ENCODE measurements at regions not wholly inside any gene's neighbourhood (a gene's known extent, or its start where the extent isn't known, plus 50 kb on each side); places are given as distances from the start of the nearest gene placed in this dataset.

DNA sequence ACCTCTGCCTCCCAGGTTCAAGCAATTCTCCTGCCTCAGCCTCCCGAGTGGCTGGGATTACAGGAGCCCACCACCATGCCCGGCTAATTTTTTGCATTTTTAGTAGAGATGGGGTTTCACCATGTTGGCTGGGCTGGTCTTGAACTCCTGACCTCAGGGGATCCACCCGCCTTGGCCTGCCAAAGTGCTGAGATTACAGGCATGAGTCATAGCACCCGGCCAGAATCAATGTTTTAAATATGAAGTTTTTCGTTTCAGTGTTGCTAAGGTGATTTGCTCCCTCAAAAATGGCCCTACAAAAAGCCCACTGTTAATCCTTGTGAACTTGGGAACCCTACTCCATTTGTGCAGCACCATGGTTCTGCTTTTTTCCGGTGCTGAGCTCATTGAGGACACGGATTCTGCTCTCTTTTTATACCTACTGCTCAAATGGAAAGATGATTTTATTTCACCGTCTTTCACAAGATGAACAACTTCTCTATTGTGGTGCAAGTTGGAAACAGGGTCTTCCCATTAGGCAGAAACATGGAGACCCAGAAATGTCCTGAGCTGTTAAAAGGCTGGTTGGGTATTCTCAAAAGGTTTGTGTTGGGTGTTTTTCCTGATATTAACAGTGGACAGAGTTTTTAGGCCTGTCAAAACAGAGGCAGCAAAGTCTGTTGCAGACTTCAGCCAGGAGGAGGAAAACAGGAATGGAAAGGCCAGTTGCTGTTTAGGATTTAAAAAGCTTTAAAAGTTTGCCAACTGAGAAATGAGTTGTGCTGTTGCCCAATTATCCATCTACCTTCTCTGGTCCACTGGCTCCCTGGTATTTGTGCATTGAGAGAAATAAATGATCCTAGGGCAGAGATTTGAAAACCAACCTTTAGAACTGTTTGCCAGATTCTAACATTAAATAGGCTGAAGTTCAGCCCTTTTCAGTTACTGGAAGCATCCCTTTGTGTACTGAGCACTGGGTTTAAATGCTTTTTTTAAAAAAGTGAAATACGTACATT is 85.8 kb downstream of the ATP23 start:
- Histone ChIP-seq H3K4me3 (replicated peaks; ENCODE audit: low read depth, low read length) (no peak overlapping the region), H3K36me3 (ENCODE audit: control insufficient read depth, insufficient read depth, low read length) (no peaks in the 10 kb centered on the region), H3K27me3 (replicated peaks; ENCODE audit: control insufficient read depth, insufficient read depth, low read length) (no peaks in the 10 kb centered on the region)
- TF ChIP-seq, protein P1, sequence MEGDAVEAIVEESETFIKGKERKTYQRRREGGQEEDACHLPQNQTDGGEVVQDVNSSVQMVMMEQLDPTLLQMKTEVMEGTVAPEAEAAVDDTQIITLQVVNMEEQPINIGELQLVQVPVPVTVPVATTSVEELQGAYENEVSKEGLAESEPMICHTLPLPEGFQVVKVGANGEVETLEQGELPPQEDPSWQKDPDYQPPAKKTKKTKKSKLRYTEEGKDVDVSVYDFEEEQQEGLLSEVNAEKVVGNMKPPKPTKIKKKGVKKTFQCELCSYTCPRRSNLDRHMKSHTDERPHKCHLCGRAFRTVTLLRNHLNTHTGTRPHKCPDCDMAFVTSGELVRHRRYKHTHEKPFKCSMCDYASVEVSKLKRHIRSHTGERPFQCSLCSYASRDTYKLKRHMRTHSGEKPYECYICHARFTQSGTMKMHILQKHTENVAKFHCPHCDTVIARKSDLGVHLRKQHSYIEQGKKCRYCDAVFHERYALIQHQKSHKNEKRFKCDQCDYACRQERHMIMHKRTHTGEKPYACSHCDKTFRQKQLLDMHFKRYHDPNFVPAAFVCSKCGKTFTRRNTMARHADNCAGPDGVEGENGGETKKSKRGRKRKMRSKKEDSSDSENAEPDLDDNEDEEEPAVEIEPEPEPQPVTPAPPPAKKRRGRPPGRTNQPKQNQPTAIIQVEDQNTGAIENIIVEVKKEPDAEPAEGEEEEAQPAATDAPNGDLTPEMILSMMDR (IDR thresholded peaks at IDR 0.05; ENCODE audit: insufficient read depth, low read length, poor library complexity, severe bottlenecking), result no peak
- no peak for DNase-seq (ENCODE audit: extremely low read depth, insufficient read length)

DNA sequence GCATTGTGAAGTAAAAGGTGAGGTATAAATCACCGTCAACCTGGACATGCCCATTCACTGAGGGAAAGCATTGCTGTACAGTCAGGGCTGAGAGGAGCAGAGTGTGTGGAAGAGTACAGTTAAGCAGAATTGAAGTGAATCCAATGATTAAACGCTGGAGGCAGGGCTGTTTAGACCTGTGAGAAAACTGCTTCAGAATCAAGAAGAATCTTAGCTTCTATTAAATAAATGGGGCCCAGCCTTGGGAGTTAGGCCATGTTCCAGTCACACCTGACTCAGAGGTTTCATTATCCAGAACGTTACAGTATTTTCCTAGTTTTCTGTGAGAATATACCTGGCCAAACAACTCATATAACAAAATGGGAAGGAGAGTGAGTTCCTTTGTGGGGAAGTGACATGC is 86.9 kb downstream of the ATP23 start:
- no peak for DNase-seq (ENCODE audit: extremely low read depth, insufficient read length)
- Histone ChIP-seq H3K27me3 (replicated peaks; ENCODE audit: control insufficient read depth, insufficient read depth, low read length) (no peaks in the 10 kb centered on the region), H3K36me3 (ENCODE audit: control insufficient read depth, insufficient read depth, low read length) (no peaks in the 10 kb centered on the region), H3K4me3 (replicated peaks; ENCODE audit: low read depth, low read length) (no peak overlapping the region)
- TF ChIP-seq, protein P1 (IDR thresholded peaks at IDR 0.05; ENCODE audit: insufficient read depth, low read length, poor library complexity, severe bottlenecking), result no peak

DNA sequence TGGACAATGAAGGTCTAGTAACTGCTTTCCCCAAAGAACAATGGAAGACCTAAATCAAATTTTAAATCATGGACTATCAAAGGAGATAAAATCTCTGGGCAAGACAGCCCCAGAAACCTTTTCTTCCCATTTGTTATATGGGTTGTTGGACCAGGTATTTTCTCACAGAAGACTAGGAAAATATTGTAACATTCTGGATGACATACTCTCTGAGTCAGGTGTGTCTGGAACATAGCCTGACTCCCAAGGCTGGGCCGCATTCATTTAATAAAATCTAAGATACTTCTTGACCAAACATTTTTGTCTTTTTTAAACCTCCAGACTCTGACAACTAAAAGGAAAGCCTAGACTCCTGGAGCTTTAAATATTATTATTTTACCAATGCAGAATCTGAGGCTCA is 87.9 kb downstream of the ATP23 start:
- Histone ChIP-seq H3K27me3 (replicated peaks; ENCODE audit: control insufficient read depth, insufficient read depth, low read length) (no peaks in the 10 kb centered on the region), H3K36me3 (ENCODE audit: control insufficient read depth, insufficient read depth, low read length) (no peaks in the 10 kb centered on the region), H3K4me3 (replicated peaks; ENCODE audit: low read depth, low read length) (no peak overlapping the region)
- no peak for DNase-seq (ENCODE audit: extremely low read depth, insufficient read length)
- TF ChIP-seq, protein P1 (IDR thresholded peaks at IDR 0.05; ENCODE audit: insufficient read depth, low read length, poor library complexity, severe bottlenecking), result no peak

- DNase-seq (ENCODE audit: extremely low read depth, insufficient read length), result no peak
These were observed 89.4 kb downstream of the ATP23 start for GRCh38 chr12:58030566-58031279.

DNA sequence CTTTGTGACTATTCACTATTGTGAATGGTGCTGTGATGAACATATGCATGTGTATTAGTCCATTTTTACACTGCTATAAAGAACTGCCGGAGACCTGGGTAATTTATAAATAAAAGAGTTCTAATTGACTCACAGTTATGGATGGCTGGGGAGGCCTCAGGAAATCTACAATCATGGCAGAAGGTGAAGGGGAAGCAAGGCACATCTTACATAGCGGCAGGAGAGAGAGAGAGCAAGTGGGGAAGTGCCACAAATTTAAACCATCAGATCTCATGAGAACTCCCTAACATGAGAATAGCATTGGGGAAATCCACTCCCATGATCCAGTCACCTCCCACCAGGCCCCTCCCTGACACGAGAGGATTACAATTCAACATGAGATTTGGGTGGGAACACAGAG is 90.8 kb downstream of the ATP23 start:
- no peak for DNase-seq (ENCODE audit: extremely low read depth, insufficient read length)
- Histone ChIP-seq H3K27me3 (replicated peaks; ENCODE audit: control insufficient read depth, insufficient read depth, low read length) (no peaks in the 10 kb centered on the region), H3K4me3 (replicated peaks; ENCODE audit: low read depth, low read length) (no peak overlapping the region), H3K36me3 (ENCODE audit: control insufficient read depth, insufficient read depth, low read length) (no peaks in the 10 kb centered on the region)
- TF ChIP-seq, protein P1 (IDR thresholded peaks at IDR 0.05; ENCODE audit: insufficient read depth, low read length, poor library complexity, severe bottlenecking), result no peak

More at GRCh38 chr12:58030566-58031279, 89.4 kb downstream of the ATP23 start:
- H3K4me3 ChIP-seq (replicated peaks; ENCODE audit: low read depth, low read length), result no peak overlapping the region
- H3K36me3 ChIP-seq (ENCODE audit: control insufficient read depth, insufficient read depth, low read length), result no peaks in the 10 kb centered on the region
- TF ChIP-seq, protein P1 (IDR thresholded peaks at IDR 0.05; ENCODE audit: insufficient read depth, low read length, poor library complexity, severe bottlenecking), result no peak
- no peaks in the 10 kb centered on the region for H3K27me3 ChIP-seq (replicated peaks; ENCODE audit: control insufficient read depth, insufficient read depth, low read length)

Measured in GM06990 (cell line).